ENCODE measurements at regions not wholly inside any gene's neighbourhood (a gene's known extent, or its start where the extent isn't known, plus 50 kb on each side); places are given as distances from the start of the nearest gene placed in this dataset.

DNA sequence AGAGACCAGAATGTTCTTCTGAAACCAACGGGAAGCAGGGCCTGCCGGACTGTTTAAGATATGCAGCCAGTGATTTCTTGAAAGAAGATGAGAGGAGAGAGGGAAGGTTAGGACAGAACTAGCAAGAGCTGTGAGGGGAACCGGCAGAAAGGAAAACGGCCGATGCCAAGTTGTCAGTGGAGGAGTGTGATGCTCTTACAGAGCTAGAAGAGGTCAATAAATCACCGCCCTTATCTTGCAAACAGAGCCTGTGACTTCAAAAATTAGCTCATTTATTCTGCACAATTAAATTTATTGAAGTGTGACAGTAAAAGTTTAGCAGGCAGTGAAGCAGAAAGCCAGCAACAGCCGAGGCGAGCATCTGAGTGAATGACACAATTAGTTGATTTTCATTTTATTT lies 509.5 kb upstream of the ID4 start:
- TF ChIP-seq, protein P1, sequence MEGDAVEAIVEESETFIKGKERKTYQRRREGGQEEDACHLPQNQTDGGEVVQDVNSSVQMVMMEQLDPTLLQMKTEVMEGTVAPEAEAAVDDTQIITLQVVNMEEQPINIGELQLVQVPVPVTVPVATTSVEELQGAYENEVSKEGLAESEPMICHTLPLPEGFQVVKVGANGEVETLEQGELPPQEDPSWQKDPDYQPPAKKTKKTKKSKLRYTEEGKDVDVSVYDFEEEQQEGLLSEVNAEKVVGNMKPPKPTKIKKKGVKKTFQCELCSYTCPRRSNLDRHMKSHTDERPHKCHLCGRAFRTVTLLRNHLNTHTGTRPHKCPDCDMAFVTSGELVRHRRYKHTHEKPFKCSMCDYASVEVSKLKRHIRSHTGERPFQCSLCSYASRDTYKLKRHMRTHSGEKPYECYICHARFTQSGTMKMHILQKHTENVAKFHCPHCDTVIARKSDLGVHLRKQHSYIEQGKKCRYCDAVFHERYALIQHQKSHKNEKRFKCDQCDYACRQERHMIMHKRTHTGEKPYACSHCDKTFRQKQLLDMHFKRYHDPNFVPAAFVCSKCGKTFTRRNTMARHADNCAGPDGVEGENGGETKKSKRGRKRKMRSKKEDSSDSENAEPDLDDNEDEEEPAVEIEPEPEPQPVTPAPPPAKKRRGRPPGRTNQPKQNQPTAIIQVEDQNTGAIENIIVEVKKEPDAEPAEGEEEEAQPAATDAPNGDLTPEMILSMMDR (IDR thresholded peaks at IDR 0.05), result no peak
- TF ChIP-seq POLR2AphosphoS5 (IDR thresholded peaks at IDR 0.05) (no peak), POLR2A (IDR thresholded peaks at IDR 0.05) (no peak)

All from upper lobe of left lung (tissue), 4 donors.